ENCODE measurements at regions not wholly inside any gene's neighbourhood (a gene's known extent, or its start where the extent isn't known, plus 50 kb on each side); places are given as distances from the start of the nearest gene placed in this dataset.

- TF ChIP-seq CTCF (conservative IDR thresholded peaks at IDR 0.05 in 1 of 2, IDR thresholded peaks at IDR 0.05 in 1 of 2; ENCODE audit: low read depth in 1 of 2, low read length in 2 of 2) (no peak), EZH2 (IDR thresholded peaks at IDR 0.05; ENCODE audit: low read length, missing control alignments) (no peak)
These were observed 439.7 kb upstream of the FRG2C start for GRCh38 chr3:75224412-75224811.

Data from fibroblast of lung (primary cell).